GM12875 (cell line): ENCODE measurements at regions not wholly inside any gene's neighbourhood (a gene's known extent, or its start where the extent isn't known, plus 50 kb on each side); places are given as distances from the start of the nearest gene placed in this dataset.

Experiments used
- H3K4me3 ChIP-seq: one replicate; pipeline ENCODE4 v1.5.1; 2011; ENCODE audit warnings: low read depth, low read length, control low read depth
- CTCF ChIP-seq: IDR thresholded peaks from 2 replicates; pipeline ENCODE4 v1.5.1; 2011; ENCODE audit warnings: low read depth, mild to moderate bottlenecking, control low read depth, inconsistent platforms, low read length, moderate library complexity, borderline replicate concordance; ENCODE audit not compliant: insufficient read depth

DNA sequence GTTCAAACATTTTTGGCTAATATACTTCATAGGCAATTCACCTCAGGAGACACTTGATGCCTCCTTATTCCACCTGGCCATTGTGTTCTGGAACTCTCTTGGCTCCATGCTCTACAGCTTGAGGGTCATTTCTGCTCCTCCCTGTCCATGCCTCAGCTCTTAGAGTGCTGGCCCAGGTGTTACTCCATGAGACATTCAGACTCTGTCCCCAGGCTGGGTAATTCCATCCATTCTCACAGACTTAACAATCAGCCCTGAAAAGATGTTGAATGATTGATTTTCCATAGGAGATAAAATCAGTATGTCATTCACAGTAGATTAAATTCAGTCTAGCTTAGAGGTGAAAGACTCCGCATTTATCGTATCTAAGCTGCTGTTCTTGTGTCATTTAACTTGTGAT is 168.6 kb upstream of the CWC22 start:
- H3K4me3 ChIP-seq, result no peak overlapping the region
- no peak for TF ChIP-seq CTCF

- no peak for TF ChIP-seq CTCF
- no peak overlapping the region for H3K4me3 ChIP-seq
Measured at GRCh38 chr2:180174580-180174979, 167.5 kb upstream of the CWC22 start.

- no peak overlapping the region for H3K4me3 ChIP-seq
- TF ChIP-seq CTCF, result no peak
Measured at GRCh38 chr2:180169474-180169873, 162.4 kb upstream of the CWC22 start.

- no peak overlapping the region for H3K4me3 ChIP-seq
- no peak for TF ChIP-seq CTCF
Measured at GRCh38 chr2:180161415-180161814, 154.3 kb upstream of the CWC22 start.

GRCh38 chr2:180159921-180160320 is 152.8 kb upstream of the CWC22 start:
- TF ChIP-seq CTCF, result no peak
- H3K4me3 ChIP-seq, result no peak overlapping the region

DNA sequence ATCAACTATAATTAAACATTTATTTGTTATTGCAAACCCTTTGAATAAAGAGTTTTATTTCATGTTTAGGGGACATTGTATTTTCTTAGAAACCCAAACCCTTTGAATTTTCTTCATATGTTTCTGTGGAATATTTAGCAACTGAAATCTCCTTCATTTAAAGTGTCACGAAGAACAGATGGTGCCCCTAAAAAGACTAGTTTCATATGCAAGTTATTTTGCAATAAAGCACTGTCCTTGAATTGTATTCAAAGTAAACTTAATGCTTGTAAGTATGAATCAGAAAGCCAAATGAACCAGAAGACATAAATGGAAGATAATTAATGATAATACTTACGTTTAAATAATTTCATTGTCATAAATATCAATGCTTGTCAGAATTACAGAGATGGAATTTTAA is 151.9 kb upstream of the CWC22 start:
- no peak for TF ChIP-seq CTCF
- H3K4me3 ChIP-seq, result no peak overlapping the region

DNA sequence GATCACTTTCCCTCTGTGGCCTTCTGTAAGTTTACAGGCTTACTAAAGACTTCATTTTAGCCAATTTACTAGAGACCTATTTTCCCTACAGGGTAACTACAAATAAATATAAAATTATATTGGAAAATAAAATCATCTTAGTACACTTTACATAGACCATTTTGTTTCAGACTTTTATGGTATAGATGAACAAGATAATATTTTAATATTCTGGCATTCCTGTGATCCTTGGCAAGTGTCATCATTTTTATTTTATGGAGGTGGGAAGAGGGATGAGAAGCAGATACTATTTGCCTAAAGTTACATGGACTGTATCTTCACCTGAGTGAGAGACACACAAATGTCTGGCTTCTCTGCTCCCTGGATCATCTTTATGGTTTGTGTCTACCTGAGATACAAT is 149.6 kb upstream of the CWC22 start:
- no peak for TF ChIP-seq CTCF

More for the DNA sequence above, 149.6 kb upstream of the CWC22 start:
- no peak overlapping the region for H3K4me3 ChIP-seq
